ENCODE measurements at regions not wholly inside any gene's neighbourhood (a gene's known extent, or its start where the extent isn't known, plus 50 kb on each side); places are given as distances from the start of the nearest gene placed in this dataset.

DNA sequence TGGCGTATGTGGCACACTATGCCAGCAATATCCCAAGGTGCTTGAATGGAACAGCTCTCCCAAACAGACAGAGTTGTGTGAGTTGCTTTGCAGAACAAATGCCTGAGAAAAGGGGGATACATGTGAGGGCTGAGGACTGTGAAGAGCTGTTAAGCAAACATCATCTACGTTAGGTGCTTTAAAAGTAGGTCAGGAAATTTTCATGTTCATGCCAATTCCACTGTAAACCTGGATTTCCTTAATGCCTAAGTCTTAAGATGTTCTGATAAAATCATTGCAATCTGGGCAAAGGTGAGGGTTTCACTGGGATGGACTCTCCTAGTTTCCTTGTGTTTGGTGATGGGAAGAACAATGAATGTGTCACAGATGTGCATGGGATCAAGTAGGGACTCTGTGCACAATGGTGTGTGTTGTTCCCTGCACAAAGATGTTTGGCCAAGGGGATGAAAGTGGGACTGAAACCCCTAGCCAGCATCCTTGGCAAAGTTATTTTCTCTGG is 227.9 kb downstream of the KTN1 start (continued):
- TF ChIP-seq TOX (CRISPR knock-in tag; IDR thresholded peaks at IDR 0.05; ENCODE audit: borderline replicate concordance) = no peak

DNA sequence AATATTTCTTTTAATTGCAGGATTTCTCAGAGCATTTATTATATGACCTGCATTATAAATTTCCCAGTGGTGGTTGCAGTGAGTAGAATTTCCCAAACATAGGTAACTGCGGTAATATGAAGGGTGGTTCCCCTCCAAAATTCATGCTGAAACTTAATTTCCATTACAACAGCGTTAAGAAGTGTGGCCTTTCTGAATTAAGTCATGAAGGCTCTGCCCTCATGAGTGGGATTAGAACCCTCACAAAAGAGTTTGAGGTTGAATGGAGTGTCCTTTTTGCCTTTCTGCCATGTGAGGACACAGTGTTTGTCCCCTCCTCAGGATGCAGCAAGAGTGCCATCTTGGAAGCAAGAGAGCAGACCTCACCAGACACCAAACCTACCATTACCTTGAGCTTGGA is 233.6 kb downstream of the KTN1 start:
- no peak for ATAC-seq
- TF ChIP-seq PPARA (CRISPR knock-in tag; IDR thresholded peaks at IDR 0.05; ENCODE audit: borderline replicate concordance) = no peak

DNA sequence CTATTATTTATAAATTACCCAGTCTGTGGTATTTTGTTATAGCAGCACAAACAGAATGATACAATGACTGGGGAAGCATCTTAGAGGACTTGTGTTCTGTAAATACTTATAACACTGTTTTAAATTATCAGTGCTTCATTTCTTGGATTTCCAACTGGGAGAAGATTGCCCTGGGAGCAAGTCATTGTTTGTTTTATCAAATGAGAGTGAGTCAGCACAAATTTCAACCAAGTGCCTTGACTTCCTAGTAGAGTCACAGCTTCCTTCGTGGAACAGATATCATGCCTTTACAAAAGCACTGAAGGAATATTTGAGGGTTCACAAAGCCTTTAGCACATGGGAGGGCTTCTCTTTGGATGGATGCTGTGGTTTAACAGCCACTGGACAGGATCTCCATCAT is 234.1 kb downstream of the KTN1 start:
- no peak for ATAC-seq
- TF ChIP-seq TCF4 (CRISPR knock-in tag; IDR thresholded peaks at IDR 0.05; ENCODE audit: borderline replicate concordance) (no peak), ESRRG (CRISPR knock-in tag; IDR thresholded peaks at IDR 0.05) (no peak), ZNF8 (CRISPR knock-in tag; IDR thresholded peaks at IDR 0.05) (no peak), OSR1 (CRISPR knock-in tag; IDR thresholded peaks at IDR 0.05) (no peak), ZFP3 (CRISPR knock-in tag; IDR thresholded peaks at IDR 0.05) (no peak), BACH2 (CRISPR knock-in tag; IDR thresholded peaks at IDR 0.05; ENCODE audit: borderline replicate concordance) (no peak), ARNTL (CRISPR knock-in tag; IDR thresholded peaks at IDR 0.05; ENCODE audit: borderline replicate concordance, low read depth) (no peak), PPARA (CRISPR knock-in tag; IDR thresholded peaks at IDR 0.05; ENCODE audit: borderline replicate concordance) (no peak), CSDC2 (CRISPR knock-in tag; IDR thresholded peaks at IDR 0.05) (no peak), ISL1 (CRISPR knock-in tag; IDR thresholded peaks at IDR 0.05) (no peak)
- TF ChIP-seq, protein P1, sequence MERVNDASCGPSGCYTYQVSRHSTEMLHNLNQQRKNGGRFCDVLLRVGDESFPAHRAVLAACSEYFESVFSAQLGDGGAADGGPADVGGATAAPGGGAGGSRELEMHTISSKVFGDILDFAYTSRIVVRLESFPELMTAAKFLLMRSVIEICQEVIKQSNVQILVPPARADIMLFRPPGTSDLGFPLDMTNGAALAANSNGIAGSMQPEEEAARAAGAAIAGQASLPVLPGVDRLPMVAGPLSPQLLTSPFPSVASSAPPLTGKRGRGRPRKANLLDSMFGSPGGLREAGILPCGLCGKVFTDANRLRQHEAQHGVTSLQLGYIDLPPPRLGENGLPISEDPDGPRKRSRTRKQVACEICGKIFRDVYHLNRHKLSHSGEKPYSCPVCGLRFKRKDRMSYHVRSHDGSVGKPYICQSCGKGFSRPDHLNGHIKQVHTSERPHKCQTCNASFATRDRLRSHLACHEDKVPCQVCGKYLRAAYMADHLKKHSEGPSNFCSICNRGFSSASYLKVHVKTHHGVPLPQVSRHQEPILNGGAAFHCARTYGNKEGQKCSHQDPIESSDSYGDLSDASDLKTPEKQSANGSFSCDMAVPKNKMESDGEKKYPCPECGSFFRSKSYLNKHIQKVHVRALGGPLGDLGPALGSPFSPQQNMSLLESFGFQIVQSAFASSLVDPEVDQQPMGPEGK (CRISPR knock-in tag; IDR thresholded peaks at IDR 0.05; ENCODE audit: borderline replicate concordance) = no peak
- TF ChIP-seq, protein P2, sequence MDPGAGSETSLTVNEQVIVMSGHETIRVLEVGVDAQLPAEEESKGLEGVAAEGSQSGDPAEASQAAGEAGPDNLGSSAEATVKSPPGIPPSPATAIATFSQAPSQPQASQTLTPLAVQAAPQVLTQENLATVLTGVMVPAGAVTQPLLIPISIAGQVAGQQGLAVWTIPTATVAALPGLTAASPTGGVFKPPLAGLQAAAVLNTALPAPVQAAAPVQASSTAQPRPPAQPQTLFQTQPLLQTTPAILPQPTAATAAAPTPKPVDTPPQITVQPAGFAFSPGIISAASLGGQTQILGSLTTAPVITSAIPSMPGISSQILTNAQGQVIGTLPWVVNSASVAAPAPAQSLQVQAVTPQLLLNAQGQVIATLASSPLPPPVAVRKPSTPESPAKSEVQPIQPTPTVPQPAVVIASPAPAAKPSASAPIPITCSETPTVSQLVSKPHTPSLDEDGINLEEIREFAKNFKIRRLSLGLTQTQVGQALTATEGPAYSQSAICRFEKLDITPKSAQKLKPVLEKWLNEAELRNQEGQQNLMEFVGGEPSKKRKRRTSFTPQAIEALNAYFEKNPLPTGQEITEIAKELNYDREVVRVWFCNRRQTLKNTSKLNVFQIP (CRISPR knock-in tag; IDR thresholded peaks at IDR 0.05; ENCODE audit: borderline replicate concordance, low read depth) = no peak
- TF ChIP-seq, protein P3, sequence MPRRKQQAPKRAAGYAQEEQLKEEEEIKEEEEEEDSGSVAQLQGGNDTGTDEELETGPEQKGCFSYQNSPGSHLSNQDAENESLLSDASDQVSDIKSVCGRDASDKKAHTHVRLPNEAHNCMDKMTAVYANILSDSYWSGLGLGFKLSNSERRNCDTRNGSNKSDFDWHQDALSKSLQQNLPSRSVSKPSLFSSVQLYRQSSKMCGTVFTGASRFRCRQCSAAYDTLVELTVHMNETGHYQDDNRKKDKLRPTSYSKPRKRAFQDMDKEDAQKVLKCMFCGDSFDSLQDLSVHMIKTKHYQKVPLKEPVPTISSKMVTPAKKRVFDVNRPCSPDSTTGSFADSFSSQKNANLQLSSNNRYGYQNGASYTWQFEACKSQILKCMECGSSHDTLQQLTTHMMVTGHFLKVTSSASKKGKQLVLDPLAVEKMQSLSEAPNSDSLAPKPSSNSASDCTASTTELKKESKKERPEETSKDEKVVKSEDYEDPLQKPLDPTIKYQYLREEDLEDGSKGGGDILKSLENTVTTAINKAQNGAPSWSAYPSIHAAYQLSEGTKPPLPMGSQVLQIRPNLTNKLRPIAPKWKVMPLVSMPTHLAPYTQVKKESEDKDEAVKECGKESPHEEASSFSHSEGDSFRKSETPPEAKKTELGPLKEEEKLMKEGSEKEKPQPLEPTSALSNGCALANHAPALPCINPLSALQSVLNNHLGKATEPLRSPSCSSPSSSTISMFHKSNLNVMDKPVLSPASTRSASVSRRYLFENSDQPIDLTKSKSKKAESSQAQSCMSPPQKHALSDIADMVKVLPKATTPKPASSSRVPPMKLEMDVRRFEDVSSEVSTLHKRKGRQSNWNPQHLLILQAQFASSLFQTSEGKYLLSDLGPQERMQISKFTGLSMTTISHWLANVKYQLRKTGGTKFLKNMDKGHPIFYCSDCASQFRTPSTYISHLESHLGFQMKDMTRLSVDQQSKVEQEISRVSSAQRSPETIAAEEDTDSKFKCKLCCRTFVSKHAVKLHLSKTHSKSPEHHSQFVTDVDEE (CRISPR knock-in tag; IDR thresholded peaks at IDR 0.05) = no peak
- TF ChIP-seq, protein P4, sequence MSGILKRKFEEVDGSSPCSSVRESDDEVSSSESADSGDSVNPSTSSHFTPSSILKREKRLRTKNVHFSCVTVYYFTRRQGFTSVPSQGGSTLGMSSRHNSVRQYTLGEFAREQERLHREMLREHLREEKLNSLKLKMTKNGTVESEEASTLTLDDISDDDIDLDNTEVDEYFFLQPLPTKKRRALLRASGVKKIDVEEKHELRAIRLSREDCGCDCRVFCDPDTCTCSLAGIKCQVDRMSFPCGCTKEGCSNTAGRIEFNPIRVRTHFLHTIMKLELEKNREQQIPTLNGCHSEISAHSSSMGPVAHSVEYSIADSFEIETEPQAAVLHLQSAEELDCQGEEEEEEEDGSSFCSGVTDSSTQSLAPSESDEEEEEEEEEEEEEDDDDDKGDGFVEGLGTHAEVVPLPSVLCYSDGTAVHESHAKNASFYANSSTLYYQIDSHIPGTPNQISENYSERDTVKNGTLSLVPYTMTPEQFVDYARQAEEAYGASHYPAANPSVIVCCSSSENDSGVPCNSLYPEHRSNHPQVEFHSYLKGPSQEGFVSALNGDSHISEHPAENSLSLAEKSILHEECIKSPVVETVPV (CRISPR knock-in tag; IDR thresholded peaks at IDR 0.05) = no peak

DNA sequence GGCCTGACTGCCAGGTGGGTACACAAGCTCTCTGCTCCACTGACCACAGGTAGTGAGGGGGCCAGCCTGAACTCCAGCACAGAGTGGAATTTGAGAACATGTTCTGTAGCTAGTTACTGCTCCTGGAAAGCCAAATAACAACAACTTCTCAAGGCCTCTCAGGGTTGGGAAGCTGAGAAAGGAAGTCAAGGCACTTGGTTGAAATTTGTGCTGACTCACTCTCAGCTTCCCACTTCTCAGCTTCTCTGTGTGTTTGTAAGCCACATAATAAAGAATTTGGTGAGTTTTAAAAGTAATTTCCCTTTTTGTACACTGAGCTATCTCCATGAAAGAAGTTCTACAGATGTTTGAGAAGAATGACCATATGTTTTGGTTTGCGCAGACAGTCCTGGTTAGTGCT is 234.9 kb downstream of the KTN1 start:
- TF ChIP-seq TCF4 (CRISPR knock-in tag; IDR thresholded peaks at IDR 0.05; ENCODE audit: borderline replicate concordance) (no peak), ZFP3 (CRISPR knock-in tag; IDR thresholded peaks at IDR 0.05) (no peak), PPARA (CRISPR knock-in tag; IDR thresholded peaks at IDR 0.05; ENCODE audit: borderline replicate concordance) (no peak), ZFP30 (CRISPR knock-in tag; IDR thresholded peaks at IDR 0.05) (no peak), ARNTL (CRISPR knock-in tag; IDR thresholded peaks at IDR 0.05; ENCODE audit: borderline replicate concordance, low read depth) (no peak), TOX (CRISPR knock-in tag; IDR thresholded peaks at IDR 0.05; ENCODE audit: borderline replicate concordance) (no peak), CSDC2 (CRISPR knock-in tag; IDR thresholded peaks at IDR 0.05) (no peak), ZC3H10 (CRISPR knock-in tag; IDR thresholded peaks at IDR 0.05) (no peak), GLIS3 (CRISPR knock-in tag; IDR thresholded peaks at IDR 0.05) (no peak), BACH2 (CRISPR knock-in tag; IDR thresholded peaks at IDR 0.05; ENCODE audit: borderline replicate concordance) (no peak)
- TF ChIP-seq, protein P4 (CRISPR knock-in tag; IDR thresholded peaks at IDR 0.05) = no peak
- TF ChIP-seq, protein P5, sequence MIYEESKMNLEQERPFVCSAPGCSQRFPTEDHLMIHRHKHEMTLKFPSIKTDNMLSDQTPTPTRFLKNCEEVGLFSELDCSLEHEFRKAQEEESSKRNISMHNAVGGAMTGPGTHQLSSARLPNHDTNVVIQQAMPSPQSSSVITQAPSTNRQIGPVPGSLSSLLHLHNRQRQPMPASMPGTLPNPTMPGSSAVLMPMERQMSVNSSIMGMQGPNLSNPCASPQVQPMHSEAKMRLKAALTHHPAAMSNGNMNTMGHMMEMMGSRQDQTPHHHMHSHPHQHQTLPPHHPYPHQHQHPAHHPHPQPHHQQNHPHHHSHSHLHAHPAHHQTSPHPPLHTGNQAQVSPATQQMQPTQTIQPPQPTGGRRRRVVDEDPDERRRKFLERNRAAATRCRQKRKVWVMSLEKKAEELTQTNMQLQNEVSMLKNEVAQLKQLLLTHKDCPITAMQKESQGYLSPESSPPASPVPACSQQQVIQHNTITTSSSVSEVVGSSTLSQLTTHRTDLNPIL (CRISPR knock-in tag; IDR thresholded peaks at IDR 0.05; ENCODE audit: low read depth) = no peak
- ATAC-seq = no peak

Measured in SK-N-SH treated with all-trans-retinoic acid at 6 μM for 48 hours (cell line).